ENCODE measurements at regions not wholly inside any gene's neighbourhood (a gene's known extent, or its start where the extent isn't known, plus 50 kb on each side); places are given as distances from the start of the nearest gene placed in this dataset.
"Not testable (repeated sequence)": the region's sequence is repeated elsewhere in the genome, so short reads cannot be mapped to it uniquely, and the experiment has no call there.

GRCh38 chr15:96181873-96182301, 148.6 kb upstream of the NR2F2 start:
- DNase-seq, result peak; percentile 93

GRCh38 chr15:96182736-96183513, 147.6 kb upstream of the NR2F2 start:
- no peak for DNase-seq

GRCh38 chr15:96183514-96183850, 147.0 kb upstream of the NR2F2 start:
- DNase-seq, result no peak

- DNase-seq, result no peak
Measured at GRCh38 chr15:96183867-96184266, 146.6 kb upstream of the NR2F2 start.

GRCh38 chr15:96184297-96184696, 146.2 kb upstream of the NR2F2 start:
- no peak for DNase-seq

DNA sequence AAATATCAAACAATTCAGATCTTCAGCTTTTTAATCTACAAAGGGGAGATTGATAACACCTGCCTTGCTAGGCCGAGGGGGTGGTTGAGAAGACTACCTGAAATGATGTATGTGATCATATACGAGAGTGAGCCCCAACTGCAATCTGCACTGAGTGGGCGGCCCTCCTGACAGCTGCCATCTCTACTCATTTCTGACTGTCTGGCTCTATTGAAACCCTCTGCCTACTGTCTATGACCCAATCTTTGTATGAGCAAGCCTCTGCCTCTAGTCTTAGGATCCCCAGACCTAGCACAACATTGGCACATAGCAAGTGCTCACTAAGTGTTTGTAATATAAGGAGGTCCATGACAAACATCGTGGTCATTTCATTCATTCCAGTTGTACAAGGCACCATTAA, 144.4 kb upstream of the NR2F2 start:
- no peak for DNase-seq

GRCh38 chr15:96187341-96188305, 142.9 kb upstream of the NR2F2 start:
- peak; percentile 36 for DNase-seq

DNA sequence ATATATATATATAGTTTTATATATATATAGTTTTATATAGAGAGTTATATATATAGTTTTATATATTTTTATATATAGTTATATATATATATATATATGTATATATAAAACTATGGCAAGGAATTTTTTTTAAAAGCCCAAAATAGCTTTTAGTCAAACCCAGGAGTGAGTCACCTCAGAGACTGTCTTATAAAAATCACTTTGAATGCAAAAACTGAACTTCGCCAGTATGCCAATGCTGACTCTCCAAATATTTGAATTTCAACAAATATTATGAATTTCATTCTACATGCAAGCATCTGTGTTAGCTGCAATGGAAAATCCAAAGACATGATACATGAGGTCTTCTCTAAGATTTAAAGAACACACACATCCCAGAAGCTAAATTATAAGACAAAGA, 132.8 kb upstream of the NR2F2 start:
- peak; percentile 13 for DNase-seq

DNA sequence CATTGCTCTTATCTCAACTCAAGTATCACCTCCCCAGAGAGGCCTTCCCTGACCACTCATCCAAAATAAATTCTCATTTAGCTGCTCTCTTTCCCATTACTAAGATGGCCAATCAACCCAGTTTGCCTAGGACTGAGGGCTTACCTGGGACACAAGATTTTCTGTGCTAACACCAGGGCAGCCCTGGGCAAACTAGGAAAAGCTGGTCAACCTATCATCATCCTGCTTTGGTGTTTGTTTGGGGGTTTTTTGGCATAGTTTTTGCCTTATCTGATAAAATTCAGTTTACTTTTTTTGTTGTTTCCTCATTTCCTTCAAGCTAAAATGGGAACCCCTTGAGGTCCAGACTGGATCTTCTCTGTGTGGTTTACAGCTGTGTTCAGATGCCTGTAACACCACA, 131.4 kb upstream of the NR2F2 start:
- DNase-seq, result no peak

DNA sequence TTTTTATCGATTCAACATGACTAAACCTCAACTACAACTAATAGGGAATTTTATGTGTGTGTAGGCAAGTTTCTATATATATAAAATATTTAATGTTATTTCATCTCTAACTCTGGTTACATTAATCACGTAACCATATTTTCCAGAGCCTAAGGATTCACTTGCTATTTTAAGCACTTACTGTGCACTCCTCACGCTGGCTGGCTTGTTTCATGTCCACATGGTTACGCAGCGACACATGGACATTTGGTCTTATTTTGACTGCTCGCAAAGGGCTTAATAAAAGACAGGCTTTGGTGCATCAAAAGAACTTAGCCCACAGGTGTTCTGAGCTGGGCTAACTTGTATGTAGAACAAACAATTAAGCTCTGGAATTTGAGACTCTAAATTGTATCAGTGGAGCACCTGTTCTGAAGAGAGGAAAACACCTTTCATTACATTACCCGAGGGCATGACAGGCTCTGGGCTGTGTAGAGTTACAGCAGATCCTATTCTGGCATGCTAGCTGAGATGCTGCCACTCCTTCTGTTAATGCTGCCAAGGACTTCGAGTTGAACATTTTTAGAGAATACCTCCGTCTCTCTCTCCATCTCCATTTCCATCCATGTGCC, 130.0 kb upstream of the NR2F2 start:
- DNase-seq, result peak; percentile 3

GRCh38 chr15:96201696-96202095, 128.8 kb upstream of the NR2F2 start:
- DNase-seq, result no peak

GRCh38 chr15:96205588-96205987, 124.9 kb upstream of the NR2F2 start:
- not testable (repeated sequence) for DNase-seq

- no peak for DNase-seq
Measured at GRCh38 chr15:96207377-96208006, 123.0 kb upstream of the NR2F2 start.

DNA sequence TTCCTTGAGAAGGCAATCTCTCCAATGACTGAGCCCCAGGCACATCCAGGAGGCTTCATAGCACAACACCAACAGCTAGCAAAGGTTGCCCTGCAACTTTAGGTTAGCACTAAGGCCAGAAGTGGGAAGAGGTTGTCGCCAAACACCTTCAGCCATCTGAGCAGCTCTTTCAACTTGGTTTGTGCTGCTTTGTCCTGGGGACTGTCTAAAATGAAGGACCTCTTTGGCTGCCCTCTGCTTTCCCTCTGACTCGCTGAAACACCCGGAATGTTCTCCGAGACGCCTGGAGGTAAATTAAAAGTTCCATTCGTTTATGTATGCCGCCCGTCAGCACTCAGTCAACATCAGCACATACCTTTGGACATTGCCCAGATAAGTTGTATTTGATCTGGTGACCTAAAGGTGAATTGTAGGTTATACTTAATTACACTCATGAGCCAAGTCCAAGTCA, 121.2 kb upstream of the NR2F2 start:
- no peak for DNase-seq

DNA sequence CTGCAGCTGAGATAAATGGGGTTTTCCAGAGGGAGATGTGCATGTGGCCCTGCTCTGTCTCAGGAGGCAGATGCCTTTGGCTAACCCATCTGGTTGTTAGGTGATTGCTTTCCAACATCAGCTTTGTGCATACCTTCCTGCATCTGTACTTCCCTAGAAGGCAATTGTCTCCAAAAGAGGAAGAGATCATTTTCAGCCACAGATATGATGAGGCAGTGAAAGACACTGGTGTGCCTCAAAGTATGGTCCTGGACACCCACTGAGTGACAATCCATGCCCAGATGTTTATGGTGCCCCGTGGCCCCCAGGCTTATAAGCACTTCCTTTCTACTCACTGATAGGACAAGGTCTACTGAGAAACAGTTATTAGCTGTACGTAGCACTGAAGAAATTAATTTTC, 117.5 kb upstream of the NR2F2 start:
- no peak for DNase-seq

DNA sequence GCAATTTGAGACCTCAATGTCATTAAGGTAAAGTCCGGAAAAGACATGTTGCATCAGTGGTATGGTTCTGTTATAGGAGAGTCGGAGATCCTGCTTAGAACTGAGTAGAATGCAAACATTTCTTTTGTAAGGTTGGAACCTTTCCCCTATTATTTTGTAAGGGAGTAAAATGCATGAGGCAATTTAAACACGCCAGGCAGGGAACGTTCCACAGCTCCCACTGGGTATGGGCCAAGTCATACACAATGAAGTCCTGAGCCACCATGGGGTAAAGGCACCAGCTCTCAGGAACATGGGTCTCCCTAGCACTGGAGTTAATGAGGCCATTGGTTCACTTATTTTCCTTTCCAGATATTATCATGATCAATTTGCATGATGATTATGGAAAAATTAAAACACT, 116.6 kb upstream of the NR2F2 start:
- no peak for DNase-seq

DNA sequence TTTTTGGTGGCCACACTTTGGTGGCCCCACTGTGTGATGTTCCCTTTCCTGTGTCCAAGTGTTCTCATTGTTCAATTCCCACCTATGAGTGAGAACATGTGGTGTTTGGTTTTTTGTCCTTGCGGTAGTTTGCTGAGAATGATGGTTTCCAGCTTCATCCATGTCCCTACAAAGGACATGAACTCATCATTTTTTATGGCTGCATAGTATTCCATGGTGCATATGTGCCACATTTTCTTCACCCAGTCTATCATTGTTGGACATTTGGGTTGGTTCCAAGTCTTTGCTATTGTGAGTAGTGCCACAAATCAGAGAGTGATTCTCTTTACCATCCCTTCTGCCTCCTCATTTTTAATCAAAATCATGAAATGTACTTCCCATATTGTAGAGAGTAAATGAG, 114.0 kb upstream of the NR2F2 start:
- not testable (repeated sequence) for DNase-seq

GRCh38 chr15:96217983-96218382, 112.5 kb upstream of the NR2F2 start:
- DNase-seq, result no peak

GRCh38 chr15:96218623-96219455, 111.7 kb upstream of the NR2F2 start:
- no peak for DNase-seq

DNA sequence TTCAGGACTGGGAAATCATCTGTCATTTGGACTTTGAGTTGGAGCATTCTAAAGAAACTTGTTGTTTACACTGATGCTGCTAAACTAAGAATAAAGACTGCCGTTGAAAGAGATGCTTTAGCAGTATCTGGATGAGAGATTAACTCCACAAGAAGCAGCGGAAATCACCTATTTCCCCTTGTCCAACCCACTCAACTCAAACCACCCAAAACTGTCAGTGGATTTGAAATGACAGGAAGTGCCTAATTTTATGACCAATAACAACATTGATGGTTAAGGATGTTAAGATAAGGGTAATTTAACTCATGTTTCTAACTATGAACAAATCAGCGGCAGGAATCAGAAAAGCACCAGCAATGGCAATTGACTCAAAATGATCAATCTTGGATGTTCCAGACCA, 110.8 kb upstream of the NR2F2 start:
- DNase-seq, result no peak

GRCh38 chr15:96220657-96221056, 109.8 kb upstream of the NR2F2 start:
- no peak for DNase-seq

GRCh38 chr15:96222981-96223380, 107.5 kb upstream of the NR2F2 start:
- no peak for DNase-seq
